MCF 10A (cell line): ENCODE measurements at regions not wholly inside any gene's neighbourhood (a gene's known extent, or its start where the extent isn't known, plus 50 kb on each side); places are given as distances from the start of the nearest gene placed in this dataset.

Source experiments
- BruUV-seq: library from RNA; stranded (reverse); fragments of 400-500 nt; replicated peaks from 2 replicates; lab custom pipeline; 2021; lab: Mats Ljungman, UMichigan
- CTCF ChIA-PET: fragments of 300-600 bp; sonication (Branson Sonifier 250); formaldehyde crosslinking; extraction: SDS; loops from one replicate; lab custom pipeline; 2021; ENCODE audit warnings: antibody characterized with exemption, inconsistent platforms; lab: Yijun Ruan, JAX
- POLR2A ChIA-PET: fragments of 300-600, 350-650 bp; sonication (Branson Sonifier 250); formaldehyde crosslinking; extraction: SDS; loops from one replicate; lab custom pipeline; 2020; ENCODE audit warnings: antibody characterized with exemption, inconsistent platforms; lab: Yijun Ruan, JAX
- DNase-seq: peaks from one replicate; pipeline ENCODE4 v3.0.0-alpha.2; 2018; ENCODE audit not compliant: unreplicated experiment
- H3K27ac Mint-ChIP-seq: one replicate; pipeline ENCODE4 v1.8.0; 2022; ENCODE audit warnings: mild to moderate bottlenecking, low read depth, mixed read lengths; ENCODE audit not compliant: unreplicated experiment
- H3K27me3 Mint-ChIP-seq: one replicate; pipeline ENCODE4 v1.8.0; 2022; ENCODE audit warnings: mixed read lengths; ENCODE audit not compliant: insufficient read depth, unreplicated experiment
- H3K36me3 Mint-ChIP-seq: one replicate; pipeline ENCODE4 v1.8.0; 2022; ENCODE audit warnings: mild to moderate bottlenecking, moderate library complexity, mixed read lengths; ENCODE audit not compliant: insufficient read depth, unreplicated experiment
- H3K4me1 Mint-ChIP-seq: one replicate; pipeline ENCODE4 v1.8.0; 2022; ENCODE audit warnings: mixed read lengths; ENCODE audit not compliant: insufficient read depth, unreplicated experiment
- H3K4me3 Mint-ChIP-seq: one replicate; pipeline ENCODE4 v1.8.0; 2022; ENCODE audit warnings: mild to moderate bottlenecking, moderate library complexity, mixed read lengths; ENCODE audit not compliant: unreplicated experiment
- H3K9me3 Mint-ChIP-seq: one replicate; pipeline ENCODE4 v1.8.0; 2022; ENCODE audit warnings: mixed read lengths; ENCODE audit not compliant: unreplicated experiment
- CTCF ChIP-seq: fragments of 200-600 bp; IDR thresholded peaks from one replicate; pipeline ENCODE4 v1.8.0; 2022; ENCODE audit warnings: antibody characterized with exemption, mild to moderate bottlenecking; ENCODE audit not compliant: unreplicated experiment
- intact Hi-C: fragments of 100-400 bp; cut with micrococcal nuclease; formaldehyde crosslinking; loops from 2 replicates; pipeline ENCODE4 v1.14.1; 2022

GRCh38 chr5:23089286-23089685, 236.1 kb upstream of the CDH12 start:
- CTCF ChIA-PET = no interaction called here

GRCh38 chr5:23084815-23085214, 231.7 kb upstream of the CDH12 start:
- H3K4me3 Mint-ChIP-seq = no peak overlapping the region
- H3K27ac Mint-ChIP-seq = no peak overlapping the region
- H3K4me1 Mint-ChIP-seq = no peaks in the 10 kb centered on the region
- TF ChIP-seq CTCF = no peak
- H3K36me3 Mint-ChIP-seq = no peaks in the 10 kb centered on the region
- DNase-seq = no peak
- BruUV-seq = no TSS peak
- no peaks in the 10 kb centered on the region for H3K9me3 Mint-ChIP-seq
- POLR2A ChIA-PET = no interaction called here
- CTCF ChIA-PET = interaction anchor here (0.6 kb wide), 1 partner anchor 76 kb away, joined by 5 read pairs; no protein-coding TSS in a partner anchor
- intact Hi-C loops = no loop called here
- H3K27me3 Mint-ChIP-seq = no peaks in the 10 kb centered on the region

More at GRCh38 chr5:23089286-23089685, 236.1 kb upstream of the CDH12 start:
- intact Hi-C loops = no loop called here
- no peak for TF ChIP-seq CTCF
- no peak overlapping the region for H3K27ac Mint-ChIP-seq
- no peaks in the 10 kb centered on the region for H3K27me3 Mint-ChIP-seq
- no peaks in the 10 kb centered on the region for H3K9me3 Mint-ChIP-seq
- no peaks in the 10 kb centered on the region for H3K4me1 Mint-ChIP-seq
- H3K4me3 Mint-ChIP-seq = no peak overlapping the region
- BruUV-seq = no TSS peak
- no peak for DNase-seq
- POLR2A ChIA-PET = no interaction called here
- H3K36me3 Mint-ChIP-seq = no peaks in the 10 kb centered on the region

GRCh38 chr5:23072179-23072578, 219.0 kb upstream of the CDH12 start:
- DNase-seq = no peak
- CTCF ChIA-PET = no interaction called here
- Mint-ChIP-seq H3K4me1 (no peaks in the 10 kb centered on the region), H3K27ac (no peak overlapping the region), H3K27me3 (no peaks in the 10 kb centered on the region), H3K36me3 (no peaks in the 10 kb centered on the region), H3K4me3 (no peak overlapping the region), H3K9me3 (no peaks in the 10 kb centered on the region)
- TF ChIP-seq CTCF = no peak
- POLR2A ChIA-PET = no interaction called here
- no TSS peak for BruUV-seq
- intact Hi-C loops = no loop called here

- intact Hi-C loops = no loop called here
- CTCF ChIA-PET = no interaction called here
- no peak for DNase-seq
- no peak for TF ChIP-seq CTCF
- no peaks in the 10 kb centered on the region for H3K36me3 Mint-ChIP-seq
- H3K4me3 Mint-ChIP-seq = no peak overlapping the region
- H3K27me3 Mint-ChIP-seq = no peaks in the 10 kb centered on the region
- no peaks in the 10 kb centered on the region for H3K4me1 Mint-ChIP-seq
- no TSS peak for BruUV-seq
- H3K9me3 Mint-ChIP-seq = no peaks in the 10 kb centered on the region
- H3K27ac Mint-ChIP-seq = no peak overlapping the region
- POLR2A ChIA-PET = no interaction called here
Measured at GRCh38 chr5:23071682-23072081, 218.5 kb upstream of the CDH12 start.
